ENCODE measurements at regions not wholly inside any gene's neighbourhood (a gene's known extent, or its start where the extent isn't known, plus 50 kb on each side); places are given as distances from the start of the nearest gene placed in this dataset.

DNA sequence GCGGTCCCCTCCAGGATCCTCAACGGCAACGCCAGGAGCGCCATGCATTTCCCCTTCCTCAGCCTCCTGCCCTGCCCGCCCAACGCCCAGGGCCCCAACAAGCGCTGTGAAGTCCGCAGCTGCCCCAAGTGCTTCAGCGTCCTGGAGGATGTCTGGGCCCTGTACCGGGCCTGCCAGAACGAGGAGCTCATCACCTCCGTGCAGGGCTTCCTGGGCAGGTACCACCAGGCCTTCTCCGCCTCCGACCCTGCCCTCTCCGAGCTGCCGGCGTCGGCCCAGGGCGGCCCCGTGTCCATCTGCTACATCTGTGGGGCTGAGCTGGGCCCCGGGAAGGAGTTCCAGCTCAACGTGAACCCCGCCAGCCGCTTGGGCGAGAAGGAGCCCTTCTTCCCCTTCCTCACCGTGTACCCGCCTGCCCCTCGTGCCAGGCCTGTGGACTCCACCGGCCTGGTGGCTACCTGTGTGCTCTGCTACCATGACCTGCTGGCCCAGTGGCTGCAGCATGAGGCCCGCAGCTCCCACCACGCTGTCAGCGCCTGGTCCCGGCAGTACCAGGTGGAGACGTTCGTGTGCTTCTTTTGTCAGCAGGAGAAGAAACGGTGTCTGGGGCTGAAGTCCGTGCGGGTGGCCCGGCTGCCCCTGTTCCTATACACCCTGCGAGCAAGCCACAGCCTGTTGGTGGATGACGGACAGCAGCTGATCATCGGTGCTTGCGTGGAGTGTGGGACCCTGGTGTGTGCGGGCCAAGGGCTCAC lies 58.9 kb upstream of the CIBAR2 start (continued):
- TF ChIP-seq HIC2 (CRISPR knock-in tag; IDR thresholded peaks at IDR 0.05; ENCODE audit: low read depth): 0 out of 2 replicates have a peak, but pooled peaks have one; percentile 48
- TF ChIP-seq YEATS2 (CRISPR knock-in tag; IDR thresholded peaks at IDR 0.05; ENCODE audit: borderline replicate concordance): no peak
- TF ChIP-seq KDM3A (CRISPR knock-in tag; IDR thresholded peaks at IDR 0.05; ENCODE audit: low read depth): 0 out of 2 replicates have a peak, but pooled peaks have one; percentile 12
- no peak for TF ChIP-seq FOXC1 (CRISPR knock-in tag; IDR thresholded peaks at IDR 0.05; ENCODE audit: borderline replicate concordance)
- TF ChIP-seq ZFP36L2 (CRISPR knock-in tag; IDR thresholded peaks at IDR 0.05): no peak
- no peak for TF ChIP-seq HNF1A (IDR thresholded peaks at IDR 0.05; ENCODE audit: low read depth)
- TF ChIP-seq HNF1A (CRISPR knock-in tag; IDR thresholded peaks at IDR 0.05; ENCODE audit: borderline replicate concordance): 0 out of 2 replicates have a peak, but pooled peaks have one; percentile 12
- no peak for TF ChIP-seq REL (CRISPR knock-in tag; conservative IDR thresholded peaks at IDR 0.05)
- no peak for TF ChIP-seq HHEX (CRISPR knock-in tag; IDR thresholded peaks at IDR 0.05)
- no peak for TF ChIP-seq TBX2 (CRISPR knock-in tag; IDR thresholded peaks at IDR 0.05; ENCODE audit: borderline replicate concordance)
- no peak for TF ChIP-seq ZNF552 (CRISPR knock-in tag; IDR thresholded peaks at IDR 0.05; ENCODE audit: borderline replicate concordance)
- no peak for TF ChIP-seq IKZF1 (IDR thresholded peaks at IDR 0.05)
- no peak for TF ChIP-seq ZNF276 (CRISPR knock-in tag; IDR thresholded peaks at IDR 0.05; ENCODE audit: low read depth)
- TF ChIP-seq ZNF646 (CRISPR knock-in tag; IDR thresholded peaks at IDR 0.05): no peak
